ENCODE measurements at regions not wholly inside any gene's neighbourhood (a gene's known extent, or its start where the extent isn't known, plus 50 kb on each side); places are given as distances from the start of the nearest gene placed in this dataset.

DNA sequence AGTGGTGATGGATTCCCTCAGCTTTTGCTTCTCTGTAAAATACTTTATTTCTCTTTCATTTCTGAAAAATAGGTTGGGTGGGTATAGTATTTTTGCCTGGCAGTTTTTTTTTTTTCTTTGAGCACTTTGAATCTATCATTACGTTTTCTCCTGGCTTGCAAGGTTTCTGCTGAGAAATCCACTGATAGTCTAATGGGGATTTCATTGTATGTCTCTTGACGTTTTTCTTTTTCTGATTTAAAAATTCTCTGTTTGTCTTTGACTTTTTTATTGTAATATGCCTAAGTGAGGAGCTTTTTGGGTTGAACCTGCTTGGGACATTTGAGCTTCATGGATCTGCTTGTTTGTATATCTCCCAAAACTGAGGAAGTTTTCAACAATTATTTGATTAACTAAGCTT is 606.0 kb downstream of the KCNH5 start:
- H3K9me3 ChIP-seq (ENCODE audit: control insufficient read depth in 2 of 2, insufficient read depth in 1 of 2, low read depth in 1 of 2, low read length in 1 of 2): peaks cover 7 to 8% of the 10 kb centered on the region in 2 donors
- H3K4me3 ChIP-seq (ENCODE audit: low read depth in 1 of 2, low read length in 2 of 2): no peak overlapping the region
- no peaks in the 10 kb centered on the region for H3K36me3 ChIP-seq (ENCODE audit: control insufficient read depth in 2 of 2, insufficient read depth in 2 of 2, low read length in 1 of 2)
- H3K4me1 ChIP-seq (ENCODE audit: control insufficient read depth in 2 of 2, insufficient read depth in 2 of 2, low read length in 1 of 2): no peaks in the 10 kb centered on the region
- H3K27me3 ChIP-seq (ENCODE audit: control insufficient read depth in 1 of 2, insufficient read depth in 2 of 2, low read length in 2 of 2): no peaks in the 10 kb centered on the region
- WGBS, 2 donors: 67 to 71% methylated on average over 2 of the region's 2 CpGs
- H3K27ac ChIP-seq (ENCODE audit: low read depth in 2 of 2, low read length in 1 of 2): no peak overlapping the region

DNA sequence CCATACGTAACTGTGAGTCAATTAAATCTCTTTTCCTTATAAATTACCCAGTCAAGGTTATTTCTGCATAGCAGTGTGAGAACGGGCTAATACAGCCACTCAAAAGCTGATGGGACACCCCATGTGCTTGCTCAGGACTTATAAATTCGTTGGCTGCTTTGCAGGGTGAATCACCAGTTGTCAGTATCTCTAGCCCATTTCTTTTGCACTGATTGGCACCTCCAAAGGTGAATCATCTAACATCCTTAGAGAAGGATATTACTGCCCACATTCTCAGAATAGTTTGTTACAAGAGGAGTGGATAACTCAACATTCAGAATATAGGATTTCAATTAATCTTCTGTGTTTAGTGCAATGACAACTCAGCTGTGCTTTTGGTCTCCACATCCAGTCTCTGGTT is 601.5 kb downstream of the KCNH5 start:
- H3K9me3 ChIP-seq (ENCODE audit: control insufficient read depth in 2 of 2, insufficient read depth in 1 of 2, low read depth in 1 of 2, low read length in 1 of 2): peaks cover 7 to 8% of the 10 kb centered on the region in 2 donors
- no peaks in the 10 kb centered on the region for H3K27me3 ChIP-seq (ENCODE audit: control insufficient read depth in 1 of 2, insufficient read depth in 2 of 2, low read length in 2 of 2)
- H3K4me3 ChIP-seq (ENCODE audit: low read depth in 1 of 2, low read length in 2 of 2): no peak overlapping the region
- H3K27ac ChIP-seq (ENCODE audit: low read depth in 2 of 2, low read length in 1 of 2): no peak overlapping the region
- no peaks in the 10 kb centered on the region for H3K4me1 ChIP-seq (ENCODE audit: control insufficient read depth in 2 of 2, insufficient read depth in 2 of 2, low read length in 1 of 2)
- H3K36me3 ChIP-seq (ENCODE audit: control insufficient read depth in 2 of 2, insufficient read depth in 2 of 2, low read length in 1 of 2): no peaks in the 10 kb centered on the region
- WGBS, 2 donors: 60 to 65% methylated on average over 3 of the region's 3 CpGs

- Histone ChIP-seq H3K36me3 (ENCODE audit: control insufficient read depth in 2 of 2, insufficient read depth in 2 of 2, low read length in 1 of 2) (no peaks in the 10 kb centered on the region), H3K4me1 (ENCODE audit: control insufficient read depth in 2 of 2, insufficient read depth in 2 of 2, low read length in 1 of 2) (no peaks in the 10 kb centered on the region), H3K4me3 (ENCODE audit: low read depth in 1 of 2, low read length in 2 of 2) (no peak overlapping the region), H3K9me3 (ENCODE audit: control insufficient read depth in 2 of 2, insufficient read depth in 1 of 2, low read depth in 1 of 2, low read length in 1 of 2) (peaks cover 1 to 8% of the 10 kb centered on the region in 2 donors), H3K27ac (ENCODE audit: low read depth in 2 of 2, low read length in 1 of 2) (no peak overlapping the region), H3K27me3 (ENCODE audit: control insufficient read depth in 1 of 2, insufficient read depth in 2 of 2, low read length in 2 of 2) (no peaks in the 10 kb centered on the region)
- 83 to 87% methylated on average over 4 of the region's 4 CpGs for WGBS, 2 donors
Observed at GRCh38 chr14:62445570-62445969, 599.7 kb downstream of the KCNH5 start.

DNA sequence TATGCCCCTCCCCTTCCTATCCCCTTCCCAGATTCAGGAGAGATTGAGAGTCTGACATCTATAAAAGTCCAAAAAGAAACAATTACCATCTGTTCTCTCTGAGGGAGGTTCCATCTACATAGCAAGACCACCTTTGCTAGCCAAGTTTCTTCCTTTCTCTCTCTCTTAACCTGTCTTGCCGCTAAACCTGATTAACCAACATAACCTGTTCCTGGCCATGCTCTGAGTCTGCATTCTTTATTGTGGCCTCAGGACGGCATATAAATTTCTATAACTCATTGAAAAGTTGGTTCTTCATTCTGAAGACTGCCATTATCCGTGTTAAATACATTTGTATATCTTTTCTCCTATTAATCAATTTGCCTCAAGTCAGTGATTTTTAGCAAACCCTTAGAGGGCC is 594.0 kb downstream of the KCNH5 start:
- no peaks in the 10 kb centered on the region for H3K9me3 ChIP-seq (ENCODE audit: control insufficient read depth in 2 of 2, insufficient read depth in 1 of 2, low read depth in 1 of 2, low read length in 1 of 2)
- no peaks in the 10 kb centered on the region for H3K36me3 ChIP-seq (ENCODE audit: control insufficient read depth in 2 of 2, insufficient read depth in 2 of 2, low read length in 1 of 2)
- H3K27me3 ChIP-seq (ENCODE audit: control insufficient read depth in 1 of 2, insufficient read depth in 2 of 2, low read length in 2 of 2): no peaks in the 10 kb centered on the region
- H3K27ac ChIP-seq (ENCODE audit: low read depth in 2 of 2, low read length in 1 of 2): no peak overlapping the region
- no peaks in the 10 kb centered on the region for H3K4me1 ChIP-seq (ENCODE audit: control insufficient read depth in 2 of 2, insufficient read depth in 2 of 2, low read length in 1 of 2)
- H3K4me3 ChIP-seq (ENCODE audit: low read depth in 1 of 2, low read length in 2 of 2): no peak overlapping the region
- WGBS, 2 donors: 51 to 58% methylated on average over 3 of the region's 3 CpGs

DNA sequence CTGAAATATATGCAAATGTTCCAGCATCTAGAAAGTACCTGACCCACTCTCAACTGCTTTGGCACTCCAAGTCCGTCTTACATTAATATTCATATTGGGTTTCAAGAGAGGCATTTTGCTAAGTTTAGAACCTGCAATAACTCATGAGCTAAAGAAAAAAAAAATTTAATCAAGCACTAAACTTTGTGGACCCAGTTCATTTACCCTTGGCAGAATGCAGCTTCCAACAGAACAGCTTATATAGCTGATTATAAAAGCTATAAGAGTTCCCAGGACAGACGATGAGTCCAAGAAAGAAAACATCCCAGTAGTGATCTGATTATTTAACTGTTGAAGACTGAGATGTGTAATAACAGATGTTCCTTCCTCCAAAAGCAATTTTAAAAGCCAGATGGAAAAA is 592.0 kb downstream of the KCNH5 start:
- Histone ChIP-seq H3K27me3 (ENCODE audit: control insufficient read depth in 1 of 2, insufficient read depth in 2 of 2, low read length in 2 of 2) (no peaks in the 10 kb centered on the region), H3K9me3 (ENCODE audit: control insufficient read depth in 2 of 2, insufficient read depth in 1 of 2, low read depth in 1 of 2, low read length in 1 of 2) (no peaks in the 10 kb centered on the region), H3K36me3 (ENCODE audit: control insufficient read depth in 2 of 2, insufficient read depth in 2 of 2, low read length in 1 of 2) (no peaks in the 10 kb centered on the region), H3K4me1 (ENCODE audit: control insufficient read depth in 2 of 2, insufficient read depth in 2 of 2, low read length in 1 of 2) (no peaks in the 10 kb centered on the region), H3K27ac (ENCODE audit: low read depth in 2 of 2, low read length in 1 of 2) (no peak overlapping the region), H3K4me3 (ENCODE audit: low read depth in 1 of 2, low read length in 2 of 2) (no peak overlapping the region)
- 76 to 79% methylated on average over 2 of the region's 2 CpGs for WGBS, 2 donors

DNA sequence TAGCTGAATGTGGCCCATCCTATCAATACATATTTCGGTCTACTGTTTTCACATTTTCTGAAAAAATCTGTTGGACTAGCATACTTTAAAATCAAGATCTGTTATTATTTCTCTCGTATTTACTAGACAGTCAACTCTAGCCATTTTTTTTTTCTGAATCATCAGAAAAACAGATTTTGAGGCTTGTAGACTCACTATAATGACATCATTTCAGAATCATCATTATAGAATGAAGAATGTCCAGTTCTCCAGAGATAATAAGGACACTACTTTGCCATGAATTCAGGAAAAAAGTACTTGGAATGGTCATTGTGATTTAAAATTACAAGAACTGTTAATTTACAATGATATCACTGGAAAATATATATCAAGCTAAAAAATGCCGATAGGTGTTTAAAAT is 589.8 kb downstream of the KCNH5 start:
- no peaks in the 10 kb centered on the region for H3K36me3 ChIP-seq (ENCODE audit: control insufficient read depth in 2 of 2, insufficient read depth in 2 of 2, low read length in 1 of 2)
- H3K27ac ChIP-seq (ENCODE audit: low read depth in 2 of 2, low read length in 1 of 2): no peak overlapping the region
- no peaks in the 10 kb centered on the region for H3K4me1 ChIP-seq (ENCODE audit: control insufficient read depth in 2 of 2, insufficient read depth in 2 of 2, low read length in 1 of 2)
- H3K4me3 ChIP-seq (ENCODE audit: low read depth in 1 of 2, low read length in 2 of 2): no peak overlapping the region
- H3K27me3 ChIP-seq (ENCODE audit: control insufficient read depth in 1 of 2, insufficient read depth in 2 of 2, low read length in 2 of 2): no peaks in the 10 kb centered on the region
- no peaks in the 10 kb centered on the region for H3K9me3 ChIP-seq (ENCODE audit: control insufficient read depth in 2 of 2, insufficient read depth in 1 of 2, low read depth in 1 of 2, low read length in 1 of 2)
- 91 to 92% methylated on average over 3 of the region's 3 CpGs for WGBS, 2 donors

DNA sequence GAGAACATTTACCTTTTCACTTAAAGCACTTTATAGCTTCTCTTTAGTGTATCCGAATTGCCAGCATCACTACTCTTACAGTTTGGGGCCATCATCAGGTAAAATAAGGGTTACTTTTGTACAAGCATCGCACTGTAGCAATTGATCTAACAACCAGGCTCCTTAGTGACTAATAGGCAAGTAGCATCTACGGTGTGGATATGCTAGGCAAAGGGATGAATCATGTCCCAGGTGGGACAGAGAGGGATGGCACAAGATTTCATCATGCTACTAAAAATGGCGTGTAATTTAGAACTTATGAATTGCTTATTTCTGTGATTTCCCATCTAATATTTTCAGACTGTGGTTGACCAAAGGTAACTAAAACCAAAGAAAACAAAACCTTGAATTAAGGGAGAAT is 582.3 kb downstream of the KCNH5 start:
- no peaks in the 10 kb centered on the region for H3K9me3 ChIP-seq (ENCODE audit: control insufficient read depth in 2 of 2, insufficient read depth in 1 of 2, low read depth in 1 of 2, low read length in 1 of 2)
- no peaks in the 10 kb centered on the region for H3K4me1 ChIP-seq (ENCODE audit: control insufficient read depth in 2 of 2, insufficient read depth in 2 of 2, low read length in 1 of 2)
- H3K4me3 ChIP-seq (ENCODE audit: low read depth in 1 of 2, low read length in 2 of 2): no peak overlapping the region
- no peak overlapping the region for H3K27ac ChIP-seq (ENCODE audit: low read depth in 2 of 2, low read length in 1 of 2)
- no peaks in the 10 kb centered on the region for H3K36me3 ChIP-seq (ENCODE audit: control insufficient read depth in 2 of 2, insufficient read depth in 2 of 2, low read length in 1 of 2)
- WGBS, 2 donors: 77 to 85% methylated on average over 4 of the region's 4 CpGs
- no peaks in the 10 kb centered on the region for H3K27me3 ChIP-seq (ENCODE audit: control insufficient read depth in 1 of 2, insufficient read depth in 2 of 2, low read length in 2 of 2)

DNA sequence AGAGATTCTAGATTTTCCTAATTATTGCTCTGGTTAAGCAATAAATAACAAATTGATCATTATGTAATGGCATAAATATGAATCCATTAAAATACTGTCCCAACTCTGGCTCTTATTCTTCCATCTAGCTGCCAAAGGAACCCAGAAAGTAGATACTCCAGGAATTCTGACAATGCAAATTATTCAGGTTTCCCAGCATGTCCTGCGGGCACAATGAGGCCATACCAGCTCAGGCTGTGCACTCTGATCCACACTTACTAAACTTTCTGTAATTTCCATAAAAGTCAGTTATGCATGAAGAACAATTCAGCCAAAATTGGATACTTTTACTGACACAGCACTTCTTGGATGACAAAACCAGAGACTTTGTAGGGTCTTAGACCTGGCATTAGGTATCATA is 576.3 kb downstream of the KCNH5 start:
- H3K4me3 ChIP-seq (ENCODE audit: low read depth in 1 of 2, low read length in 2 of 2): no peak overlapping the region
- no peaks in the 10 kb centered on the region for H3K36me3 ChIP-seq (ENCODE audit: control insufficient read depth in 2 of 2, insufficient read depth in 2 of 2, low read length in 1 of 2)
- no peaks in the 10 kb centered on the region for H3K4me1 ChIP-seq (ENCODE audit: control insufficient read depth in 2 of 2, insufficient read depth in 2 of 2, low read length in 1 of 2)
- 87 to 100% methylated on average over 1 of the region's 1 CpG for WGBS, 2 donors
- no peaks in the 10 kb centered on the region for H3K9me3 ChIP-seq (ENCODE audit: control insufficient read depth in 2 of 2, insufficient read depth in 1 of 2, low read depth in 1 of 2, low read length in 1 of 2)
- H3K27me3 ChIP-seq (ENCODE audit: control insufficient read depth in 1 of 2, insufficient read depth in 2 of 2, low read length in 2 of 2): no peaks in the 10 kb centered on the region
- H3K27ac ChIP-seq (ENCODE audit: low read depth in 2 of 2, low read length in 1 of 2): no peak overlapping the region

- Histone ChIP-seq H3K27ac (ENCODE audit: low read depth in 2 of 2, low read length in 1 of 2) (no peak overlapping the region), H3K27me3 (ENCODE audit: control insufficient read depth in 1 of 2, insufficient read depth in 2 of 2, low read length in 2 of 2) (no peaks in the 10 kb centered on the region), H3K36me3 (ENCODE audit: control insufficient read depth in 2 of 2, insufficient read depth in 2 of 2, low read length in 1 of 2) (no peaks in the 10 kb centered on the region), H3K4me1 (ENCODE audit: control insufficient read depth in 2 of 2, insufficient read depth in 2 of 2, low read length in 1 of 2) (no peaks in the 10 kb centered on the region), H3K9me3 (ENCODE audit: control insufficient read depth in 2 of 2, insufficient read depth in 1 of 2, low read depth in 1 of 2, low read length in 1 of 2) (no peaks in the 10 kb centered on the region), H3K4me3 (ENCODE audit: low read depth in 1 of 2, low read length in 2 of 2) (no peak overlapping the region)
- WGBS, 2 donors: 80% methylated on average over 4 of the region's 4 CpGs
Observed at GRCh38 chr14:62470935-62471334, 574.3 kb downstream of the KCNH5 start.

GRCh38 chr14:62491146-62491545 is 554.1 kb downstream of the KCNH5 start:
- H3K36me3 ChIP-seq (ENCODE audit: control insufficient read depth in 2 of 2, insufficient read depth in 2 of 2, low read length in 1 of 2): no peaks in the 10 kb centered on the region
- WGBS, 2 donors: 86 to 90% methylated on average over 1 of the region's 1 CpG
- H3K27me3 ChIP-seq (ENCODE audit: control insufficient read depth in 1 of 2, insufficient read depth in 2 of 2, low read length in 2 of 2): no peaks in the 10 kb centered on the region
- H3K4me1 ChIP-seq (ENCODE audit: control insufficient read depth in 2 of 2, insufficient read depth in 2 of 2, low read length in 1 of 2): no peaks in the 10 kb centered on the region
- no peak overlapping the region for H3K27ac ChIP-seq (ENCODE audit: low read depth in 2 of 2, low read length in 1 of 2)
- no peaks in the 10 kb centered on the region for H3K9me3 ChIP-seq (ENCODE audit: control insufficient read depth in 2 of 2, insufficient read depth in 1 of 2, low read depth in 1 of 2, low read length in 1 of 2)
- no peak overlapping the region for H3K4me3 ChIP-seq (ENCODE audit: low read depth in 1 of 2, low read length in 2 of 2)
